ENCODE measurements at regions not wholly inside any gene's neighbourhood (a gene's known extent, or its start where the extent isn't known, plus 50 kb on each side); places are given as distances from the start of the nearest gene placed in this dataset.

DNA sequence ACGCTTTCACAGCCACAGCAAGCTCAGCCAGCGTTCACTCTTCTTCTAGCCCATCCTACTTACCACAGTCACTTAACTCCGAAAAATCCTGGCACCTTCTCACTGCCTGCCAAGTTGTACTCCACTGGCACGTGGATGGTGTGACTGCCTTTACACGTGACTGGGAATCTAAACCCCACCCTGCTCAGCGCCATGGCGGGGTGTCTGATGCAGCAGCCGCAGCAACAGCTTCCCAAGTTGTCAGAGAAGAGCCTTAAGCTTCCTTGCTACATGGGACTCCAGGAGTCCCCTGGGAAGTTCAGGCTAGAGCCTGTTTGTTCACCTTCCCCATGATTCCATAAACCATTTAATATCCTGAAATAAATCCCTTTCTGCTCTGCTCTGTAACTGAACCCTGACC, 61.9 kb upstream of the FOXC1 start:
- peaks cover 12% of the 10 kb centered on the region for H3K9me3 Mint-ChIP-seq
- peaks cover 11% of the 10 kb centered on the region for H3K27me3 Mint-ChIP-seq (ENCODE audit: insufficient read depth)
- DNase-seq (ENCODE audit: low spot score), result no peak
- H3K4me1 Mint-ChIP-seq (ENCODE audit: low read depth), result peaks cover 11% of the 10 kb centered on the region
- H3K27ac Mint-ChIP-seq, result no peak overlapping the region
- H3K36me3 Mint-ChIP-seq (ENCODE audit: low read depth), result peaks cover 5% of the 10 kb centered on the region
- intact Hi-C loops (cut with micrococcal nuclease), result no loop called here
- H3K4me3 Mint-ChIP-seq, result no peak overlapping the region

GRCh38 chr6:1551249-1551648, 58.5 kb upstream of the FOXC1 start:
- Mint-ChIP-seq H3K27ac (no peak overlapping the region), H3K27me3 (ENCODE audit: insufficient read depth) (peaks cover 25% of the 10 kb centered on the region)
- intact Hi-C loops (cut with micrococcal nuclease), result no loop called here

GRCh38 chr6:1552296-1552761, 57.4 kb upstream of the FOXC1 start:
- H3K4me3 Mint-ChIP-seq, result no peak overlapping the region
- DNase-seq (ENCODE audit: low spot score), result no peak

More at GRCh38 chr6:1551249-1551648, 58.5 kb upstream of the FOXC1 start:
- no peak for DNase-seq (ENCODE audit: low spot score)
- Mint-ChIP-seq H3K36me3 (ENCODE audit: low read depth) (no peaks in the 10 kb centered on the region), H3K4me3 (no peak overlapping the region), H3K4me1 (ENCODE audit: low read depth) (peaks cover 27% of the 10 kb centered on the region), H3K9me3 (no peaks in the 10 kb centered on the region)

DNA sequence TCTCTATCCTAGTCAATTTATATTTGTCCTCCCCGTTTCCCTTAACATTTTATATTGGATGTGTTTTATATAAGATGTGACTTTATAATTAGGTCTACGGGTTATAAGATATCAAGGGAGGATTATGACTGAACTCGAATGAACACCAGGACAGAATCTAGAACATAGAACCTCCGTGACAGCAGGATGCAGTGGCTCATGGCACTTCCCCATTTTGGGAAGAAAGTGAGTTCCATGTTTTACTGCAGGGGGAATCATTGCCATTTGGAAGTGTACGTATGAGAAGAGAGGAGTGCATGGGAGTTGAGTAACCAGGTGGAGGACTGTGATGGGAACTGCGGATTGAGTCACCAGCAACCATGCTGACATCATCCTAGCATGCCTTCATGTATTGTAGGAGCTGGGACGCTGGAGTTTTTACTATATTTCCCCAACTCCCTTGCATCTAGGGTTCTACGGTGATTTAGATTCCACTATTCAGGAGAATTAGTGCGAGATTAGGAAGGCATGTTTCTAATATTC, 56.1 kb upstream of the FOXC1 start:
- H3K4me3 Mint-ChIP-seq, result peak overlapping the region; percentile 87
- peaks cover 27% of the 10 kb centered on the region for H3K4me1 Mint-ChIP-seq (ENCODE audit: low read depth)
- H3K36me3 Mint-ChIP-seq (ENCODE audit: low read depth), result no peaks in the 10 kb centered on the region
- peaks cover 33% of the 10 kb centered on the region for H3K27me3 Mint-ChIP-seq (ENCODE audit: insufficient read depth)
- no peaks in the 10 kb centered on the region for H3K9me3 Mint-ChIP-seq
- H3K27ac Mint-ChIP-seq, result no peak overlapping the region
- intact Hi-C loops (cut with micrococcal nuclease), result no loop called here
- DNase-seq (ENCODE audit: low spot score), result no peak

More at GRCh38 chr6:1552296-1552761, 57.4 kb upstream of the FOXC1 start:
- Mint-ChIP-seq H3K9me3 (no peaks in the 10 kb centered on the region), H3K4me1 (ENCODE audit: low read depth) (peaks cover 27% of the 10 kb centered on the region), H3K27ac (no peak overlapping the region), H3K36me3 (ENCODE audit: low read depth) (no peaks in the 10 kb centered on the region), H3K27me3 (ENCODE audit: insufficient read depth) (peaks cover 33% of the 10 kb centered on the region)
- intact Hi-C loops (cut with micrococcal nuclease), result no loop called here

DNA sequence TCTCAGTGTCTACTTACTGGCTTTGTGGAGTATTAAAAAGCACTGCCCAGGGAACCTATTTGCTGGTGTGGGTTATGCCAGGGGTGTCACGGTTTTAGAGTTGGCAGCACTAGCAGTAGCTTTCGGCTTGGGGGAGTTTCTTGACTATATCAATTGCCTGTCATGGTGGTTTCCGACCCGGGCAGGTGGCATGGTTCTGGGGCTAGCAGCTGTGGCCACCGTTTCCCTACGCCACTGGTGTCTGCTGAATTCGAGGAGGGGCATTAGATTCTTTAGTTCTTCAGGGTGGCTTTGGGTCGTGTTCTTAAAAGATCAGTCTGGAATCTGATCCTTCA, 55.6 kb upstream of the FOXC1 start:
- intact Hi-C loops (cut with micrococcal nuclease), result no loop called here
- Mint-ChIP-seq H3K27me3 (ENCODE audit: insufficient read depth) (peaks cover 35% of the 10 kb centered on the region), H3K27ac (peak overlapping the region; percentile 76), H3K9me3 (no peaks in the 10 kb centered on the region), H3K4me3 (peak overlapping the region; percentile 87), H3K4me1 (ENCODE audit: low read depth) (peaks cover 27% of the 10 kb centered on the region), H3K36me3 (ENCODE audit: low read depth) (no peaks in the 10 kb centered on the region)
- no peak for DNase-seq (ENCODE audit: low spot score)

DNA sequence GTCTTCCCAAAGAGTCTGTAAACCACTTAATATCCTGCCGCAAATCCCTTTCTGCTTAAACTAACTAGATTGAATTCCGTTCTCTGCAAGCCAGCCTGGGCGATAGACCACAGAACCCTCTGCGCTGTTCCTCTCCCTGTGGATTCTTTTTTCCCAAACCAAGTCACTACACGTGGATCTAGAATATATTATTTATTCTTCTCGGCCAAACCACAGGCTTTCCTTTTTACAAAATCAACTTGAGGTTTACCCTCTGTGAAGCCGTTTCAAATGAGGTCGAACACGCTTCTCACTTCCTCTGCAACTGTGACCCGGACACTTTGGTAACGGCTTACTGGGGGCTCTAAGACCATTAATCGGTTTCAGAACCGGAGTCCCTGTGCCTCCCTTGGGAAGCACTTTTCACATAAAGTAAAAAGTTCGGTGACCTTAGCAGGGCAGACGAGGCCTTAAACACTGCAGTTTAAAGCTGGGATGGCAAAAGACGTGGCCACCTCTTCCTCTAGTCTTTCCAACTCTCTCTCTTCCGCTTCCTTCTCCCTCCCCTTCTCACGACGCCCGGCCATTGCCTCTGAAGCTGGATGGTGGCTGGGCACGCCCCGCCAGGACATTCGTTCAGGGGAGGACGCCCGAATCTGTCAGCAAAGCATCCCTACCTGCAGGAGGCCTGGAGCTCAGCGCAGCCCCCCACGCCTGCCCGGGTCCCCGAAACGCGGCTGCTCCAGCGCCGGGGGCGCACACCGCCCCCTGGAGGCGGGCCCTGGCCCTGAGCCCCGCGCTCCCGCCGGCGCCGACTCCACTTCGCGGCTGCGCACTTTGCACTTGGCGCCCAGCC, 55.0 kb upstream of the FOXC1 start:
- peak overlapping the region; percentile 87 for H3K4me3 Mint-ChIP-seq

GRCh38 chr6:1558388-1558787, 51.3 kb upstream of the FOXC1 start:
- H3K27ac Mint-ChIP-seq, result no peak overlapping the region
- no peaks in the 10 kb centered on the region for H3K36me3 Mint-ChIP-seq (ENCODE audit: low read depth)
- intact Hi-C loops (cut with micrococcal nuclease), result no loop called here
- no peaks in the 10 kb centered on the region for H3K9me3 Mint-ChIP-seq
- peaks cover 47% of the 10 kb centered on the region for H3K27me3 Mint-ChIP-seq (ENCODE audit: insufficient read depth)
- peaks cover 15% of the 10 kb centered on the region for H3K4me1 Mint-ChIP-seq (ENCODE audit: low read depth)
- DNase-seq (ENCODE audit: low spot score), result no peak
- H3K4me3 Mint-ChIP-seq, result no peak overlapping the region

More for the DNA sequence above, 55.0 kb upstream of the FOXC1 start:
- Mint-ChIP-seq H3K27ac (peak overlapping the region; percentile 76), H3K27me3 (ENCODE audit: insufficient read depth) (peaks cover 41% of the 10 kb centered on the region), H3K9me3 (no peaks in the 10 kb centered on the region), H3K36me3 (ENCODE audit: low read depth) (no peaks in the 10 kb centered on the region), H3K4me1 (ENCODE audit: low read depth) (peaks cover 27% of the 10 kb centered on the region)
- intact Hi-C loops (cut with micrococcal nuclease), result loop anchor here (1.0 kb wide), 1 partner anchor 30 kb away; no protein-coding TSS in a partner anchor
- DNase-seq (ENCODE audit: low spot score), result peak; percentile 62
